Umbilical cord (tissue), 1 donor: ENCODE measurements at regions not wholly inside any gene's neighbourhood (a gene's known extent, or its start where the extent isn't known, plus 50 kb on each side); places are given as distances from the start of the nearest gene placed in this dataset.
A peak's percentile ranks its signal among the peaks of the same experiment; 100 is the strongest.
"Not testable (repeated sequence)": the region's sequence is repeated elsewhere in the genome, so short reads cannot be mapped to it uniquely, and the experiment has no call there.

Experiments
- DNase-seq: peaks from one replicate; pipeline ENCODE4 v3.0.0-alpha.2; 2015; ENCODE audit warnings: low spot score

GRCh38 chr7:91767820-91768219 lies 112.7 kb downstream of the MTERF1 start:
- DNase-seq: no peak

- peak; percentile 44 for DNase-seq
These were observed 109.1 kb downstream of the MTERF1 start for GRCh38 chr7:91771394-91771793.

GRCh38 chr7:91771921-91772815 lies 108.3 kb downstream of the MTERF1 start:
- peak; percentile 78 for DNase-seq

GRCh38 chr7:91776171-91776570 lies 104.3 kb downstream of the MTERF1 start:
- no peak for DNase-seq

DNA sequence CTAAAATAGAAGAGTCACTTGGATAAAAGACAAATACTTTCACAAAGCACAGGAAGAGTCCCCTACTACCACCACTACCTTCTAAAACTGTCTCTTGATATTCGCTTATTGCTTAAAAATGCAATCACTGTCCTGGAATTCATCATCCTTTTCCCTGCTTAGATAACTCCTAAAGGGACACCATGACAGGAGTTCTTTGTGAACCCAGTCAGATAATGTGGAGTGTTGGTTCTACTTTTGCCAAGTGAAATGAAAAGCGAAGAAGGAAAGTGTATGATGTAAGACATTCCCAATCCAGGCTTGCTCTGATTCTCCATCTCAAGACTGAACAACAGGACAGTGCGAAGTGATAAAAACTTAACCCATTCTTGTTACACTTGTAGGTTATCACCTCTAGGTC lies 103.0 kb downstream of the MTERF1 start:
- no peak for DNase-seq

- DNase-seq: no peak
These were observed 102.1 kb downstream of the MTERF1 start for GRCh38 chr7:91778416-91778815.

GRCh38 chr7:91780521-91780920 lies 100.0 kb downstream of the MTERF1 start:
- DNase-seq: peak; percentile 83

DNA sequence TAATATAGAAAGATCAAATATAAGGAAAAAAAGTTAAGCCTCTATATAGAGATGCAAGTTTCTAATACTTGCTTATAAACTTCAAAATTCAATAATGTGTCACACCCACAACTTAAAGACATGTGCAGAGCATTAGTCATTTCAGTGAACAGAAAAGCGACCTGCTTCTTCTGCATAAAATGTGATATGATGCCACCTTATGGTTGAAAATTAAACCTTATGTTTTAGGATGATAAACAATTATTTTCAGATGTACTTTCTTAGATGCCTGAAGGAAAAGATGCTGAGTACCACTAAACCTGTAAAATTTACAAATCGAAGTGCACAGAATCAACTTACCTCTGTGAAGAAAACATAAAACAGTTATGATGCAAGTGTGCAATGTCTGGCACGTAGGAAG lies 96.0 kb downstream of the MTERF1 start:
- DNase-seq: peak; percentile 63

DNA sequence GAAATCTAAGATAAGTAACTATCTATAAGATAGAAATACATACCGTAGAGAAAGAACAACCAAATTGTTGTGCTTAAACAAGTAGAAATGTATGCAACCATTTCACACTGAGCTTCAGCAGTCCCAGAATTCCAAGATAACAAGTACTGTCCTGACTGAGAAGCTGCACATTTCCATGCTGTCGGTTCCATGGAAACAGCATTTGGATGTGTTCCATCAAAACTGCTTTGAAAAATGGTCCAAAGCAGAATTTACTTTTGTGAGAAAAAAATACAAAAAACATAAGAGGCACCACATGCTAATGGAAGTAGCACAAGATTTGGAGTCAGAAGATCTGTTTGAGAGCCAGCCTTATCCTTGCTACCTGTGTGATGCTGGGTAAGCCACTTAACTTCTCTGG lies 92.6 kb downstream of the MTERF1 start:
- peak; percentile 47 for DNase-seq

DNA sequence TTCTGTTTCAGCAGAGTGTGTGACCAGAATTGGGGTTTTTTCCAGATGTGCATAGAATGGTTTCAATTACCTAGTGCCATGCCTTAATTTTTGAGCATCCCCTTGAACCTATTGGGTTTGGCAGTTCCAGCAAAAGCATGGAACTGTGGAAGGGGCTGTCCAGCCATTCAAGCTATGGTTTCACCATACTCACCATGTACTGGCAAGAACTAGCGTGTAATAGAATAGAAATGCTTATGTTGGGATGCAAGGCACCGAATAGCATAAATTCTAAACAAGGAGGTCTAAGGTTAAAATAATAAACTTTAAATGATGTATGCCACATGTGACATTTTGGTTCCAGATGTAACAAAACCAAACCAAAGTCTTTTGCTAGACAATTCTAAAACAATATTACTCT lies 91.4 kb downstream of the MTERF1 start:
- no peak for DNase-seq

DNA sequence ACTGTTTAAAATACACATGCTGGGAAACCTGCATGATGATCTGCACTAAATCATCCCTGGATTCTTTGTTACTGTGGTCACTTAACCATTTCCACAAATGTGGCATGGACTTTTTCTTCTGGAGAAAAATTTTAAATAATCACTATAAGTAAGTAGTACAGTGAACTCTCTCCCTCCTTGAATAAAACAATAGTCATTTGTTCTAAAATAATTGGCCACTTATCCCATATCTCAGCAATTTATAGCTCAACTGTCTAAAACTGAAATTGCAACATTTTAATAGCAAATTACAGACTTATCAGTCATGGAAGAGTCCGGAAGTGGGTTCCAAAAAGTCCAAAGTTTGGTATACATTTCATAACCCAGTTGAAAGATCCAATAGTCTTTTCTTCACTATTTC lies 90.9 kb downstream of the MTERF1 start:
- no peak for DNase-seq

- not testable (repeated sequence) for DNase-seq
These were observed 89.9 kb downstream of the MTERF1 start for GRCh38 chr7:91790646-91791045.

GRCh38 chr7:91796122-91796521 lies 84.4 kb downstream of the MTERF1 start:
- no peak for DNase-seq

DNA sequence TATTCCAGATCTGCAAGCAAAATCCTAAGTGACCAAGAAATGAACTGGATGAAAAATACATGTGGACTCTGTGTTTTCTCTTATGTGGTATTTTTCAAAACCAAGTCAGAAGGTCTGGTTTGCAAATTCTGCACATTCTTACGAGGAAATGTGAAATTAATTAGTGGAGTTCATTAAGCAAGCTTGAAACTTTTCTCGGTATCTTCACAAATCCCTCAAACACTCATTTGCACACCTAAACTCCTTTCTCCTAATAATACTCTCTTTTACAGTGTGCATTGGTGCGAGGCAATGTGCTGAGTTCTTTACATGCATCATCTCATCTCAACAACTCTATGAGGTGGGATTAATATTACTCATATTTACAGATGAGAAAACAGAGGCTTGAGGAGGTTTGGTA lies 82.1 kb downstream of the MTERF1 start:
- DNase-seq: no peak

DNA sequence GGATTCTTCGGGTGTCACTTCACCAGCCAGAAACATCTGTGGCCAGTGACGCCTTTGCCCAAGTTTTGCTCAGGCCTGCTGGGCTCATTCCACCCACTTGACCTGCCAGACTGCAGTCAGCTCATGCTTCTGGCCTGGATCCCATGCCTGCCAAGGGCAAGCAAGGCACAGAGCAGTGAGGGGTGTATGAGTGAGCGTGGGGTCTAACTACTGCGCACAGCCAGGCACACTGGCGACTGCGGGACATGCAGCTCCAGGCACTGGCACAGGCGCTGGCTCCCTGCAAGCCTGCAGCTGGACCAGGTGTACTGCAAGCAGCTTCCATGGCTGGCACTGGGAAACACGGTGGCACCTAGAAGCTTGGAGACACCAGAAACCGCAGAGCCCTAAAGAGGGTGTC lies 80.1 kb downstream of the MTERF1 start:
- no peak for DNase-seq

- DNase-seq: no peak
These were observed 79.0 kb downstream of the MTERF1 start for GRCh38 chr7:91801331-91801983.

DNA sequence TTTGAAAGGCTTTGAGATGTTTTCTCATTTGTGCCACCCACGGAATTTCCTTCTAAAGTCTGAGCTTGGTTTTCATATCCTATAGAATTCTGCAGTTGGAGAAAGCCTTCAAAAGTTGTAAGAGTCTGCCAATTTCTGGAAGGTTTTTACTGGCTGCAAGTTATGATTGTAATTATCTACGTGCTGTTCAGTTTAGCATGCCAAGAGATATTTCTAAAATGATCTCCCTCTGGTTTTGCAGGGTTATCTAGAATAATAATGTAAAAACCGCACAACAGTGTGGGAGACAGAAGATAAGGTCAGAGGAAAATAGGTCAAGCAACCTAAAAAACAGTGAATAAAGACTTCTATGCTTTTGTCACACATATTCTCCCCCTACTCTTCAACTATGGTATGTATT lies 69.3 kb downstream of the MTERF1 start:
- DNase-seq: peak; percentile 20

DNA sequence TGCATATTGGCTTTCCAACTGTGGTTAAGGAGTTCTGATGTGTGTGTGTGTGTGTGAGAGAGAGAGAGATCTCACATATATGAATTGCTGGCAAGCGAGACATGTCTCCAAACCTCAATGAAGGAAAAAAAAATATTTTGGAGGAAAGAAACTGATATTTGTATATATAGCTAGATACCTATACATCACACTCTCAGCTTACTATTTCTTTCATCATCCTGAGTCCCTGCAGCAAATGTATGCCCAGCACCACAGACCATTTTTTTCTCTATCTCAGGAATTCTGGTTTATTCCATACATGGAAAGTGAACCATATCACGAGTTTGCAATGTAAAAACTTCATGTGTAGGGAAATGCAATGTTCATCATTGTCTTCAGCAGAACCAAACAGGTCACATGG lies 68.9 kb downstream of the MTERF1 start:
- DNase-seq: no peak

GRCh38 chr7:91812388-91812787 lies 68.1 kb downstream of the MTERF1 start:
- no peak for DNase-seq

DNA sequence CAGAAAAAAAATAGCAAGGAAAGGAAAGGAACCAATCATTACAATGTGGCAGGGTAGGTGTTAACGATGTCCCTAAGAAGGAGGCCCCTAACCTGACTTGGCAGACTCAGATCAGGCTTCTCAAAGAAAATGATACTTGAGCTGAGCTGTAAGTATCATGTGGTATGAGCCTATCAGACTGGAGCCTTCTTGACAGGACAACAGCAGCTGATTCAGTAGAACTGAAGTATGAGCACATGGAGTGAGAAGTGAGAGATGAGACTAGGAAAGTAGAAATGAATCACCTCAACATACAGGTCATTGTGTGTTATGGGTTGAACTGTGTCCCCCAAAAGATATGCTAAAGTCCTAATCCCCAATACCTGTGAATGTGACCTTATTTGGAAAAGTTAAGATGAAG lies 66.3 kb downstream of the MTERF1 start:
- DNase-seq: no peak
